Esophagus muscularis mucosa (tissue), 4 donors: ENCODE measurements at regions not wholly inside any gene's neighbourhood (a gene's known extent, or its start where the extent isn't known, plus 50 kb on each side); places are given as distances from the start of the nearest gene placed in this dataset.

Experiments
- CTCF ChIP-seq, 3 experiments: fragments of 200-600 bp in 2 of 3; fragments of 450-650 bp in 1 of 3; sonication (generic) in 2 of 3; IDR thresholded peaks; one replicate each; pipeline ENCODE4 v1.5.1; 2017 to 2019; ENCODE audit warnings: antibody characterized with exemption in 3 of 3, mild to moderate bottlenecking in 2 of 3, moderate library complexity in 1 of 3
- EP300 ChIP-seq: sonication (generic); formaldehyde crosslinking; IDR thresholded peaks from one replicate; pipeline ENCODE4 v1.6.1; 2017; ENCODE audit warnings: antibody characterized with exemption
- POLR2A ChIP-seq: fragments of 450-650 bp; IDR thresholded peaks from one replicate; pipeline ENCODE4 v1.6.1; 2017; ENCODE audit warnings: antibody characterized with exemption, moderate library complexity, mild to moderate bottlenecking, low read depth

- TF ChIP-seq POLR2A (no peak), CTCF (IDR thresholded peaks at IDR 0.05) (no peak), EP300 (no peak)
These were observed 53.0 kb upstream of the CCDC150 start for GRCh38 chr2:196586511-196586991.
